HG03354 (cell line): ENCODE measurements at regions not wholly inside any gene's neighbourhood (a gene's known extent, or its start where the extent isn't known, plus 50 kb on each side); places are given as distances from the start of the nearest gene placed in this dataset.
"Not testable (repeated sequence)": the region's sequence is repeated elsewhere in the genome, so short reads cannot be mapped to it uniquely, and the experiment has no call there.

Experiments
- ATAC-seq: cut with Tn5 transposase; IDR thresholded peaks from one replicate; pipeline ENCODE4 v1.9.1; 2021; ENCODE audit warnings: mild to moderate bottlenecking; ENCODE audit not compliant: unreplicated experiment, poor library complexity, severe bottlenecking

- ATAC-seq: not testable (repeated sequence)
These were observed 522.9 kb upstream of the ZNF337 start for GRCh38 chr20:26219546-26219945.

GRCh38 chr20:26218301-26218700 is 521.6 kb upstream of the ZNF337 start:
- ATAC-seq: no peak

GRCh38 chr20:26216025-26216424 is 519.4 kb upstream of the ZNF337 start:
- ATAC-seq: no peak

DNA sequence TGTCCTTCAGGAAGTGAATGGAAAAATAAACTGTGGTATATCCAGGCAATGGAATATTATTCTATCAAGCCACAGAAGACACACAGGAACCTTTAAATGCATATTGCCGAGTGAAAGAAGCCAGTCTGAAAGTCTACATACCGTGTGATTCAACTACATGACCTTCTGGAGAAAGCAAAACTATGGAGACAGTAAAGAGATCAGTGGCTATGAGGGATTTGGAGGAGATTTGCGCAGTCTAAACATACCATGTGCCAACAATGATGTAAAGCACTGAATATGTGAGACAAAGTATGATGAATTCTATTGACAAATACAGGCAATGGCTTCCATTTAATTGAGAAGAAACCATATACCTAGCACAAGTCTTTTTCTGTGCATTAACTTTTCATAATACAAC is 518.3 kb upstream of the ZNF337 start:
- ATAC-seq: no peak

GRCh38 chr20:26209171-26209941 is 512.7 kb upstream of the ZNF337 start:
- no peak for ATAC-seq

GRCh38 chr20:26208296-26209091 is 511.8 kb upstream of the ZNF337 start:
- no peak for ATAC-seq

- not testable (repeated sequence) for ATAC-seq
These were observed 511.3 kb upstream of the ZNF337 start for GRCh38 chr20:26207967-26208295.

DNA sequence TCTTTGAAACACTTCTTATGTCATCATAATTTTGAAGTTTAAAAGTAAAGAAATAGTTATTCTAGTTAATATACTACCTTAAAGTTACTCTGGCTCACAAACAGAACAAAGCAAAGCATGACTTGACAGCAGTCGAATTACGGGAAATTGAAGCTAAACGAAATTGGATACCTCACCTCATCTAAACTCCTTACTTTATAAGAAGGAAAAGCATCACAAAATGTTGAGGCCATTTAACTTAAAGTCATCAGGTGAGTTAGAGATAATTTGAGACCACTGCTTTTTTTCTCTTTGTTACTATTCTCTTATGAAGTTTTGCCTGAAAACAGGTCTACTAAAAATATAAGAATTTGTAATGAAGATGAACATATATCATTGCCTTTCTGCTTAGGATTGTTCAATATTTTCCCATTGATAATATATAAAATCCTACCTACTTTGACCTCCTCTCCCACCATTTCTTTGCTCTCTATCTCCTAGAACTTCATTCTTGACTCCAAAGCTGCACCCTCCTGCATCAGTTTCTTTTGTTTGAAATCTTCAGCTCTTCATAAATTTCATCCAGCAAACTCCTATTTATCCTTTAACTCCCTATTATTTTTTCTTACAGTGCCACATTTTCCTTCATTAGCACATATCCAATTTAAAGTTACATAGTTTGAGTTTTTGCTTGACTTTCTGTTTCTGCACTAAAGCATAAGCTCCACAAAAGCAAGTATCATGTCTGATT is 510.7 kb upstream of the ZNF337 start:
- ATAC-seq: no peak

DNA sequence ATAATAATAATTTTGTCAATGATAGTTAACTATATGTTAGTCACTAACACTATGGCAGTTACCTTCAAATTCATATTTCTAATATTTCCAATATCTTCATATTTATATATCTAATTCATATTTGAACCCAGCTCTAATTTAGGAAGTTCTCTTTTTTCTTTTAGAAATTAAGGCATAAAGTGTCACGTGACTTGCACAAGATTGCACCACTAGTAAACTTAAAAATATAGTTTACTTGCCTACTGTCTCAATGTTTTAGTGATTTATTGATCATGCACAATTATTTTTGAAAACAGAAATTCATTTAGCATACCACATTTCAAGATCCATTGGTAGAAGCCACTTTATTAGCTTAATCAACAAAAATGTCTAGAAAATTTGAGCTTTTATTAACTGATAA is 508.7 kb upstream of the ZNF337 start:
- ATAC-seq: no peak

GRCh38 chr20:26201026-26201425 is 504.4 kb upstream of the ZNF337 start:
- ATAC-seq: not testable (repeated sequence)

DNA sequence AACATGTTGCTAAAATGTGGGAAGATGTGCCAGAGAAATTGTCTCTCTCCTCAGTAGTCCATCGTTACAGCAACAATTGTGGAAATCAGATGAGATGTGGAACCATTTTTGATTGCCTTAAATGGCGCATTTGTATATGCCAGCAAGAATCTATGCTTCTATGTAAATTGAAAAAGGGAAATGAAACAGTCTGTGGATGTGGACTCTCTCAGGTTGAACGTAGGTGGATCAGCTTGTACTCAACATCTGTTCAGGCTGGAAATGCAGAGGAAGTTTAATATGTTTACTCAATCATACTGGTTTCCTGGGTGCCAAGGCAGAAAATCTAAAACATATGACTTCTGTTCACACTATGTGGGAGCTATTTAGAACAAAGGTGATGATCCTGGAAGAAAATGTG is 490.7 kb upstream of the ZNF337 start:
- not testable (repeated sequence) for ATAC-seq

GRCh38 chr20:26183720-26184119 is 487.1 kb upstream of the ZNF337 start:
- not testable (repeated sequence) for ATAC-seq

GRCh38 chr20:26181364-26181763 is 484.7 kb upstream of the ZNF337 start:
- ATAC-seq: not testable (repeated sequence)

GRCh38 chr20:26171875-26172274 is 475.2 kb upstream of the ZNF337 start:
- ATAC-seq: not testable (repeated sequence)

DNA sequence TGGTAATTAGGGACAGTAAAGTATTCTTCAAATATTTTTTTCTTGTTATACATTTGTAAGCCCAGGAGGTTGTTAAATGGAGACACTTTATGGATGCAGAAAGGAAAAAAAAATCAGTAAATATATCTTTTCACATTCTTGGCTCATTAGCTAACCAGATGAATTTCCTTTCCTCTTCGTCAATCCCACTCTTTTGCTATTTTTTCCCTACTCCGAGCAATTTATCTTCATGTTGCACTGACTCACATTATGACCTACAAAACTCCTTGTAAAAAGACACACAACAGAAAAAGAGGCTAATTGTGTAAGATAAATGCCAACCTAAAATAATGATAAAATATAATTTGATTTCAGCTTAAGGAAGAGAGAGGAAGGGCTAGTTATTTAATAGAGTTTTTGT is 472.9 kb upstream of the ZNF337 start:
- no peak for ATAC-seq

GRCh38 chr20:26167499-26167898 is 470.8 kb upstream of the ZNF337 start:
- ATAC-seq: no peak

GRCh38 chr20:26163890-26164289 is 467.2 kb upstream of the ZNF337 start:
- no peak for ATAC-seq

DNA sequence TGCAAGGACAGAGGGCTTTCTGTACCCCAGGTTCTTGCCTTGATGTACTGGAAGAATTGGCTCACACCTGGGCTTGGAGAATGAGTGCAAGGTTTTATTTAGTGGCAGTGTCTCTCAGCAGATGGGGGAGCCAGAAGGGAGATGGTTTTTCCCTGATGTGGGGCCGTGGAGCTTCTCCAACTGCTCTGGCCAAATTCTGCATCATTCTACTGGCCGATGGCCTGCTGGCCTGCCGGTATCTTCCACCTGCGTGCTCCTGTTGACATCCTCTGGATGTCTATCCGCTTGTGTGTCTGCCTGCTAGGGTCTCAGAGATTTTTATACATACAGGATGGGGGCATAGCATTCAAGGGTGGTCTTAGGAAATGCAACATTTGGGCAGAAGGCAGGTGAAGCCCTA is 466.5 kb upstream of the ZNF337 start:
- ATAC-seq: not testable (repeated sequence)

GRCh38 chr20:26161741-26162140 is 465.1 kb upstream of the ZNF337 start:
- not testable (repeated sequence) for ATAC-seq

- ATAC-seq: not testable (repeated sequence)
These were observed 464.3 kb upstream of the ZNF337 start for GRCh38 chr20:26160916-26161315.
